WTC11 (cell line): ENCODE measurements at regions not wholly inside any gene's neighbourhood (a gene's known extent, or its start where the extent isn't known, plus 50 kb on each side); places are given as distances from the start of the nearest gene placed in this dataset.

Experiments
- ATAC-seq: fragments of 200-7000 bp; cut with Tn5 transposase; 2 replicates; pipeline ENCODE4 v1.10.0; 2021; ENCODE audit warnings: mild to moderate bottlenecking, moderate library complexity
- CTCF ChIA-PET: fragments of 300-600 bp; sonication (Branson Sonifier 250); formaldehyde crosslinking; loops from one replicate; lab custom pipeline; 2021; ENCODE audit warnings: antibody characterized with exemption; lab: Charles Lee
- POLR2A ChIA-PET: fragments of 350-600 bp; sonication (Branson Sonifier 250); formaldehyde crosslinking; loops from one replicate; lab custom pipeline; 2021; ENCODE audit warnings: antibody characterized with exemption; lab: Charles Lee
- DNase-seq: peaks from one replicate; pipeline ENCODE4 v3.0.0; 2021; ENCODE audit warnings: low spot score
- H3K27ac Mint-ChIP-seq: 2 replicates; pipeline ENCODE4 v1.8.0; 2021; ENCODE audit warnings: mixed read lengths
- H3K27me3 Mint-ChIP-seq: 2 replicates; pipeline ENCODE4 v1.8.0; 2021; ENCODE audit warnings: low read depth, mild to moderate bottlenecking, moderate library complexity, mixed read lengths
- H3K36me3 Mint-ChIP-seq: 2 replicates; pipeline ENCODE4 v1.8.0; 2021; ENCODE audit warnings: mixed read lengths
- H3K4me1 Mint-ChIP-seq: 2 replicates; pipeline ENCODE4 v1.8.0; 2022; ENCODE audit warnings: mixed read lengths
- H3K4me3 Mint-ChIP-seq: 2 replicates; pipeline ENCODE4 v1.8.0; 2021; ENCODE audit warnings: mild to moderate bottlenecking, moderate library complexity, mixed read lengths
- H3K9me3 Mint-ChIP-seq: 2 replicates; pipeline ENCODE4 v1.8.0; 2021; ENCODE audit warnings: mixed read lengths
- ATF6 ChIP-seq: sonication (generic); formaldehyde crosslinking; IDR thresholded peaks from 2 replicates; pipeline ENCODE4 v1.8.1; 2023; ENCODE audit warnings: mild to moderate bottlenecking, missing genetic modification reagents
- CDX4 ChIP-seq: fragments of 250-450 bp; sonication (Bioruptor Pico); IDR thresholded peaks from 2 replicates; pipeline ENCODE4 v1.9.0; 2021; ENCODE audit warnings: moderate library complexity, mild to moderate bottlenecking, inconsistent platforms, borderline replicate concordance
- ESRRA ChIP-seq: sonication (generic); formaldehyde crosslinking; IDR thresholded peaks from 2 replicates; pipeline ENCODE4 v1.8.1; 2022; ENCODE audit warnings: mild to moderate bottlenecking, missing genetic modification reagents, borderline replicate concordance
- GRHL2 ChIP-seq: fragments of 250-450 bp; sonication (Bioruptor Pico); IDR thresholded peaks from 2 replicates; pipeline ENCODE4 v1.8.0; 2022; ENCODE audit warnings: mild to moderate bottlenecking, moderate library complexity; ENCODE audit not compliant: insufficient replicate concordance, severe bottlenecking
- NR1H2 ChIP-seq: sonication (generic); formaldehyde crosslinking; IDR thresholded peaks from 2 replicates; pipeline ENCODE4 v1.9.0; 2021; ENCODE audit warnings: mild to moderate bottlenecking, moderate library complexity, missing genetic modification reagents
- NR3C1 ChIP-seq: sonication (generic); formaldehyde crosslinking; conservative IDR thresholded peaks from 2 replicates; pipeline ENCODE4 v1.8.1; 2023; ENCODE audit warnings: low read depth, mild to moderate bottlenecking, missing genetic modification reagents
- SOX15 ChIP-seq: fragments of 250-450 bp; sonication (Bioruptor Pico); IDR thresholded peaks from 2 replicates; pipeline ENCODE4 v1.9.0; 2021; ENCODE audit warnings: mild to moderate bottlenecking
- SP1 ChIP-seq: sonication (generic); formaldehyde crosslinking; conservative IDR thresholded peaks from 2 replicates; pipeline ENCODE4 v1.8.1; 2022; ENCODE audit warnings: missing genetic modification reagents
- STAT6 ChIP-seq: sonication (generic); formaldehyde crosslinking; conservative IDR thresholded peaks from 2 replicates; pipeline ENCODE4 v1.8.1; 2023; ENCODE audit warnings: mild to moderate bottlenecking, low read depth, missing genetic modification reagents, moderate library complexity
- TP53 ChIP-seq: sonication (generic); formaldehyde crosslinking; IDR thresholded peaks from 2 replicates; pipeline ENCODE4 v1.8.1; 2023; ENCODE audit warnings: mild to moderate bottlenecking, missing genetic modification reagents
- ZBTB21 ChIP-seq: sonication (generic); formaldehyde crosslinking; IDR thresholded peaks from 2 replicates; pipeline ENCODE4 v1.8.1; 2023; ENCODE audit warnings: mild to moderate bottlenecking, missing genetic modification reagents, borderline replicate concordance
- ZNF219 ChIP-seq: sonication (generic); formaldehyde crosslinking; IDR thresholded peaks from 2 replicates; pipeline ENCODE4 v1.8.0; 2023; ENCODE audit warnings: missing genetic modification reagents, mild to moderate bottlenecking, borderline replicate concordance
- ZNF317 ChIP-seq: sonication (generic); formaldehyde crosslinking; IDR thresholded peaks from 2 replicates; pipeline ENCODE4 v1.8.1; 2023; ENCODE audit warnings: low read depth, mild to moderate bottlenecking, moderate library complexity, missing genetic modification reagents, borderline replicate concordance
- ZNF396 ChIP-seq: fragments of 250-450 bp; sonication (Bioruptor Pico); IDR thresholded peaks from 2 replicates; pipeline ENCODE4 v1.8.0; 2021; ENCODE audit warnings: mild to moderate bottlenecking, moderate library complexity, borderline replicate concordance
- TF ChIP-seq, protein P1 (sequence below): sonication (generic); formaldehyde crosslinking; IDR thresholded peaks from 2 replicates; pipeline ENCODE4 v1.8.1; 2022; ENCODE audit warnings: mild to moderate bottlenecking, missing genetic modification reagents, moderate library complexity, borderline replicate concordance
- TF ChIP-seq, protein P2 (sequence below): sonication (generic); formaldehyde crosslinking; IDR thresholded peaks from 2 replicates; pipeline ENCODE4 v1.8.1; 2023; ENCODE audit warnings: mild to moderate bottlenecking, missing genetic modification reagents, borderline replicate concordance
- TF ChIP-seq, protein P3 (sequence below): fragments of 250-450 bp; sonication (Bioruptor Pico); IDR thresholded peaks from 2 replicates; pipeline ENCODE4 v1.9.0; 2021; ENCODE audit warnings: mild to moderate bottlenecking
- TF ChIP-seq, protein P4 (sequence below): sonication (generic); formaldehyde crosslinking; IDR thresholded peaks from 2 replicates; pipeline ENCODE4 v1.8.1; 2023; ENCODE audit warnings: mild to moderate bottlenecking, missing genetic modification reagents, moderate library complexity

DNA sequence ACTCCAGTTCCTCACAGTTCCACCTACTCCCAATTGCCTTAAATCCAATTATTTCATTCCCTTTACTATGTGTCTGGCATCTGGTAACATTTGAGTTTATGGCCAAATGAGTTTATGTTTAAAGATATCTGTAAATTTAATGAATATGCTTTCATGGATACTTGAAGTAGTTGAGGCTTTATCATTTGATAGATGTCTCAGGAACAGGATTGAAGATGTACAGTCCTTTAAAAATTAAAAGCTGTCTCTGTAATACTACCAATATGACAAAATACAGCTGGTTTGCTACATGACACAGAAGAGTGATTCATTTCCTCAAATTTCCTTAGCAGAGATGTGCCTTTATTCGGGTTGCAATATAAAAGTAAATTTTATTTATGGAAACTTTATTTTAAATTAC, 2326.0 kb upstream of the ACO1 start:
- ATAC-seq, result no peak
- Mint-ChIP-seq H3K4me3 (no peak overlapping the region), H3K27ac (no peak overlapping the region), H3K9me3 (no peaks in the 10 kb centered on the region), H3K36me3 (no peaks in the 10 kb centered on the region), H3K27me3 (no peaks in the 10 kb centered on the region)
- ChIA-PET CTCF (no interaction called here), POLR2A (no interaction called here)
- no peak for DNase-seq
- TF ChIP-seq SOX15 (no peak), NR1H2 (CRISPR knock-in tag) (no peak)
- TF ChIP-seq, protein P1, sequence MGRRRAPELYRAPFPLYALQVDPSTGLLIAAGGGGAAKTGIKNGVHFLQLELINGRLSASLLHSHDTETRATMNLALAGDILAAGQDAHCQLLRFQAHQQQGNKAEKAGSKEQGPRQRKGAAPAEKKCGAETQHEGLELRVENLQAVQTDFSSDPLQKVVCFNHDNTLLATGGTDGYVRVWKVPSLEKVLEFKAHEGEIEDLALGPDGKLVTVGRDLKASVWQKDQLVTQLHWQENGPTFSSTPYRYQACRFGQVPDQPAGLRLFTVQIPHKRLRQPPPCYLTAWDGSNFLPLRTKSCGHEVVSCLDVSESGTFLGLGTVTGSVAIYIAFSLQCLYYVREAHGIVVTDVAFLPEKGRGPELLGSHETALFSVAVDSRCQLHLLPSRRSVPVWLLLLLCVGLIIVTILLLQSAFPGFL (CRISPR knock-in tag), result no peak
- TF ChIP-seq, all 79 proteins: peak for 0
- H3K4me1 Mint-ChIP-seq, result peaks cover 3% of the 10 kb centered on the region; the same call in 1 of the 2 replicates

DNA sequence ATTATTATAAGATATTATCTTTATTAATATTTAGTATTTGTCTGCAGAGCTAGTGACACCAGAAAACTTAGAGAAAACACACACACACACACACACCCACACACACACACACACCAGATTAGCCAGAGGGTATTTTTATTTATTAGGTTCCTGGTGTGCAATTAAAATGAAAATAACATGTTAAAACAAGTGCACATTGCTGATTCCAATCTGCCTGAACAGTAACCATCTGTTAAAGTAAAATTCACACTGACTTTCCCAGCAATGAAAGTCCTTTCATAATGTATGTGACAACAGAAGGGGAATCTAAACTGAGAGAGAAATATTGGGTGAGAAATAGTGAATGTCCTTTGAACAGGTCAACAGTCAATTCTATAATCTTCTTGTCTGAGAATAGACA, 2323.5 kb upstream of the ACO1 start:
- Mint-ChIP-seq H3K4me1 (peaks cover 3% of the 10 kb centered on the region; the same call in 1 of the 2 replicates), H3K27me3 (no peaks in the 10 kb centered on the region), H3K36me3 (no peaks in the 10 kb centered on the region), H3K4me3 (no peak overlapping the region), H3K27ac (no peak overlapping the region), H3K9me3 (no peaks in the 10 kb centered on the region)
- no peak for ATAC-seq
- ChIA-PET POLR2A (no interaction called here), CTCF (no interaction called here)
- no peak for DNase-seq
- TF ChIP-seq, protein P2, sequence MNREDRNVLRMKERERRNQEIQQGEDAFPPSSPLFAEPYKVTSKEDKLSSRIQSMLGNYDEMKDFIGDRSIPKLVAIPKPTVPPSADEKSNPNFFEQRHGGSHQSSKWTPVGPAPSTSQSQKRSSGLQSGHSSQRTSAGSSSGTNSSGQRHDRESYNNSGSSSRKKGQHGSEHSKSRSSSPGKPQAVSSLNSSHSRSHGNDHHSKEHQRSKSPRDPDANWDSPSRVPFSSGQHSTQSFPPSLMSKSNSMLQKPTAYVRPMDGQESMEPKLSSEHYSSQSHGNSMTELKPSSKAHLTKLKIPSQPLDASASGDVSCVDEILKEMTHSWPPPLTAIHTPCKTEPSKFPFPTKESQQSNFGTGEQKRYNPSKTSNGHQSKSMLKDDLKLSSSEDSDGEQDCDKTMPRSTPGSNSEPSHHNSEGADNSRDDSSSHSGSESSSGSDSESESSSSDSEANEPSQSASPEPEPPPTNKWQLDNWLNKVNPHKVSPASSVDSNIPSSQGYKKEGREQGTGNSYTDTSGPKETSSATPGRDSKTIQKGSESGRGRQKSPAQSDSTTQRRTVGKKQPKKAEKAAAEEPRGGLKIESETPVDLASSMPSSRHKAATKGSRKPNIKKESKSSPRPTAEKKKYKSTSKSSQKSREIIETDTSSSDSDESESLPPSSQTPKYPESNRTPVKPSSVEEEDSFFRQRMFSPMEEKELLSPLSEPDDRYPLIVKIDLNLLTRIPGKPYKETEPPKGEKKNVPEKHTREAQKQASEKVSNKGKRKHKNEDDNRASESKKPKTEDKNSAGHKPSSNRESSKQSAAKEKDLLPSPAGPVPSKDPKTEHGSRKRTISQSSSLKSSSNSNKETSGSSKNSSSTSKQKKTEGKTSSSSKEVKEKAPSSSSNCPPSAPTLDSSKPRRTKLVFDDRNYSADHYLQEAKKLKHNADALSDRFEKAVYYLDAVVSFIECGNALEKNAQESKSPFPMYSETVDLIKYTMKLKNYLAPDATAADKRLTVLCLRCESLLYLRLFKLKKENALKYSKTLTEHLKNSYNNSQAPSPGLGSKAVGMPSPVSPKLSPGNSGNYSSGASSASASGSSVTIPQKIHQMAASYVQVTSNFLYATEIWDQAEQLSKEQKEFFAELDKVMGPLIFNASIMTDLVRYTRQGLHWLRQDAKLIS, result no peak
- TF ChIP-seq ESRRA (no peak), STAT6 (CRISPR knock-in tag) (no peak), ZNF396 (no peak), ZNF317 (CRISPR knock-in tag) (no peak), GRHL2 (CRISPR knock-in tag) (no peak), ZNF219 (no peak), ZBTB21 (CRISPR knock-in tag) (no peak), TP53 (CRISPR knock-in tag) (no peak)
- TF ChIP-seq, protein P3, sequence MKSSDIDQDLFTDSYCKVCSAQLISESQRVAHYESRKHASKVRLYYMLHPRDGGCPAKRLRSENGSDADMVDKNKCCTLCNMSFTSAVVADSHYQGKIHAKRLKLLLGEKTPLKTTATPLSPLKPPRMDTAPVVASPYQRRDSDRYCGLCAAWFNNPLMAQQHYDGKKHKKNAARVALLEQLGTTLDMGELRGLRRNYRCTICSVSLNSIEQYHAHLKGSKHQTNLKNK (CRISPR knock-in tag), result no peak
- TF ChIP-seq, protein P4, sequence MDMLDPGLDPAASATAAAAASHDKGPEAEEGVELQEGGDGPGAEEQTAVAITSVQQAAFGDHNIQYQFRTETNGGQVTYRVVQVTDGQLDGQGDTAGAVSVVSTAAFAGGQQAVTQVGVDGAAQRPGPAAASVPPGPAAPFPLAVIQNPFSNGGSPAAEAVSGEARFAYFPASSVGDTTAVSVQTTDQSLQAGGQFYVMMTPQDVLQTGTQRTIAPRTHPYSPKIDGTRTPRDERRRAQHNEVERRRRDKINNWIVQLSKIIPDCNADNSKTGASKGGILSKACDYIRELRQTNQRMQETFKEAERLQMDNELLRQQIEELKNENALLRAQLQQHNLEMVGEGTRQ, result no peak

DNA sequence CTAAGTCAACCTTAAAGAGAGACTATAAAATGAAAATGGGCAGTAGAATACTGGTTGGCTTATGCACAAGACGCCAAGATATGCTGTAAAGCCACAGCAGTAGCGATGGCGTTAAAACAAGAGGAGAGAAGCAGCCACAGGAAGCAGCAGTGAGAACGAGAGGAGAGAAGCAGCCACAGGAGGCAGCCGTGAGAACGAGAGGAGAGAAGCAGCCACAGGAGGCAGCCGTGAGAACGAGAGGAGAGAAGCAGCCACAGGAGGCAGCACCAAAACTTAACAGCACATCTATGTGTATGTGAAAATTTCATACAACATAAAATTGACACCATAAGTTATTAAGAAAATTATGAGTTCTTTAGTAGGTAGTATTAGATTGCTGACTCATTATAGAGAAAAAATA, 2318.6 kb upstream of the ACO1 start:
- H3K9me3 Mint-ChIP-seq, result no peaks in the 10 kb centered on the region; the same call in 1 of the 2 replicates
- POLR2A ChIA-PET, result no interaction called here
- H3K27ac Mint-ChIP-seq, result no peak overlapping the region
- H3K27me3 Mint-ChIP-seq, result no peaks in the 10 kb centered on the region
- H3K4me3 Mint-ChIP-seq, result no peak overlapping the region
- ATAC-seq (no peak), DNase-seq (no peak)
- H3K36me3 Mint-ChIP-seq, result no peaks in the 10 kb centered on the region
- H3K4me1 Mint-ChIP-seq, result peaks cover 3% of the 10 kb centered on the region; the same call in 1 of the 2 replicates
- CTCF ChIA-PET, result no interaction called here
- TF ChIP-seq SP1 (CRISPR knock-in tag) (no peak), CDX4 (CRISPR knock-in tag) (no peak), ATF6 (CRISPR knock-in tag) (no peak), ZNF219 (no peak), NR3C1 (CRISPR knock-in tag) (no peak)
- TF ChIP-seq, protein P3 (CRISPR knock-in tag), result no peak
